H9 (cell line): ENCODE measurements at regions not wholly inside any gene's neighbourhood (a gene's known extent, or its start where the extent isn't known, plus 50 kb on each side); places are given as distances from the start of the nearest gene placed in this dataset.

Experiments
- DNase-seq: peaks from one replicate; pipeline ENCODE4 v3.0.0-alpha.2; 2017
- H2AFZ ChIP-seq: one replicate; pipeline ENCODE4 v1.6.1; 2013; ENCODE audit warnings: mild to moderate bottlenecking, low read length, control low read depth, moderate library complexity
- H2AK5ac ChIP-seq: 2 replicates; pipeline ENCODE4 v1.6.1; 2013; ENCODE audit warnings: low read length, control low read depth, mixed read lengths; ENCODE audit not compliant: insufficient read length
- H2BK120ac ChIP-seq: one replicate; pipeline ENCODE4 v1.6.1; 2013; ENCODE audit warnings: low read depth, mild to moderate bottlenecking, low read length, control low read depth, inconsistent platforms; ENCODE audit not compliant: poor library complexity, severe bottlenecking
- H2BK12ac ChIP-seq: 2 replicates; pipeline ENCODE4 v1.6.1; 2013; ENCODE audit warnings: low read length, control low read depth, mixed read lengths, low read depth; ENCODE audit not compliant: insufficient read length
- H2BK15ac ChIP-seq: 2 replicates; pipeline ENCODE4 v1.6.1; 2013; ENCODE audit warnings: low read depth, low read length, control low read depth
- H2BK20ac ChIP-seq: one replicate; pipeline ENCODE4 v1.6.1; 2013; ENCODE audit warnings: low read depth, mild to moderate bottlenecking, low read length, control low read depth, inconsistent platforms; ENCODE audit not compliant: poor library complexity, severe bottlenecking
- H2BK5ac ChIP-seq: 2 replicates; pipeline ENCODE4 v1.6.1; 2013; ENCODE audit warnings: low read length, control low read depth, mixed read lengths; ENCODE audit not compliant: insufficient read length
- H3K14ac ChIP-seq: 2 replicates; pipeline ENCODE4 v1.6.1; 2013; ENCODE audit warnings: low read length, control low read depth; ENCODE audit not compliant: insufficient read depth
- H3K18ac ChIP-seq: 2 replicates; pipeline ENCODE4 v1.6.1; 2013; ENCODE audit warnings: low read depth, mild to moderate bottlenecking, mixed read lengths, low read length, control low read depth; ENCODE audit not compliant: insufficient read length
- H3K23ac ChIP-seq: 2 replicates; pipeline ENCODE4 v1.6.1; 2013; ENCODE audit warnings: low read length, control low read depth, mixed read lengths, low read depth; ENCODE audit not compliant: insufficient read length
- H3K23me2 ChIP-seq: 2 replicates; pipeline ENCODE4 v1.6.1; 2013; ENCODE audit warnings: low read depth, mild to moderate bottlenecking, mixed read lengths, low read length, control low read depth; ENCODE audit not compliant: insufficient read length, poor library complexity, severe bottlenecking
- H3K27ac ChIP-seq: 2 replicates; pipeline ENCODE4 v1.5.1; 2013; ENCODE audit warnings: low read length, control low read depth, mixed read lengths, low read depth; ENCODE audit not compliant: insufficient read length
- H3K27me3 ChIP-seq: 2 replicates; pipeline ENCODE4 v1.6.1; 2013; ENCODE audit warnings: low read length, control low read depth, inconsistent platforms; ENCODE audit not compliant: insufficient read depth
- H3K4ac ChIP-seq: 2 replicates; pipeline ENCODE4 v1.6.1; 2013; ENCODE audit warnings: low read depth, mild to moderate bottlenecking, control low read depth, inconsistent platforms, low read length, moderate library complexity
- H3K4me1 ChIP-seq: 2 replicates; pipeline ENCODE4 v1.6.1; 2013; ENCODE audit warnings: low read length, control low read depth, inconsistent platforms; ENCODE audit not compliant: insufficient read depth
- H3K4me2 ChIP-seq: 2 replicates; pipeline ENCODE4 v1.6.1; 2013; ENCODE audit warnings: low read length, control low read depth, mixed read lengths; ENCODE audit not compliant: insufficient read length, insufficient read depth
- H3K56ac ChIP-seq: 2 replicates; pipeline ENCODE4 v1.6.1; 2013; ENCODE audit warnings: low read depth, mild to moderate bottlenecking, mixed read lengths, low read length, control low read depth; ENCODE audit not compliant: insufficient read length
- H3K79me1 ChIP-seq: 2 replicates; pipeline ENCODE4 v1.6.1; 2013; ENCODE audit warnings: low read depth, mild to moderate bottlenecking, moderate library complexity, low read length, control low read depth, inconsistent platforms; ENCODE audit not compliant: insufficient read depth, poor library complexity, severe bottlenecking
- H3K79me2 ChIP-seq: 2 replicates; pipeline ENCODE4 v1.6.1; 2013; ENCODE audit warnings: low read length, control low read depth, inconsistent platforms; ENCODE audit not compliant: insufficient read depth
- H3K9ac ChIP-seq: 2 replicates; pipeline ENCODE4 v1.6.1; 2013; ENCODE audit warnings: low read length, control low read depth, mixed read lengths; ENCODE audit not compliant: insufficient read length; ENCODE audit errors: extremely low read depth
- H3K9me3 ChIP-seq: one replicate; pipeline ENCODE4 v1.6.1; 2013; ENCODE audit warnings: low read depth, low read length, inconsistent platforms; ENCODE audit not compliant: control insufficient read depth
- H3T11ph ChIP-seq: one replicate; pipeline ENCODE4 v1.6.1; 2013; ENCODE audit warnings: mild to moderate bottlenecking, low read length, control low read depth, inconsistent platforms
- H4K20me1 ChIP-seq: one replicate; pipeline ENCODE4 v1.6.1; 2013; ENCODE audit not compliant: control insufficient read depth, insufficient read length, insufficient read depth
- H4K5ac ChIP-seq: 2 replicates; pipeline ENCODE4 v1.6.1; 2013; ENCODE audit warnings: low read depth, mild to moderate bottlenecking, mixed read lengths, low read length, control low read depth; ENCODE audit not compliant: insufficient read length
- H4K8ac ChIP-seq: replicated peaks from 2 replicates; pipeline ENCODE4 v1.6.1; 2013; ENCODE audit warnings: low read length, control low read depth, mixed read lengths, low read depth; ENCODE audit not compliant: insufficient read length
- H4K91ac ChIP-seq: 2 replicates; pipeline ENCODE4 v1.6.1; 2013; ENCODE audit warnings: low read depth, mild to moderate bottlenecking, moderate library complexity, mixed read lengths, low read length, control low read depth; ENCODE audit not compliant: insufficient read length
- H3K27ac Mint-ChIP-seq, 3 experiments: 2 replicates in 2 of 3; 3 replicates in 1 of 3; pipeline ENCODE4 v1.8.0; 2020 to 2021; ENCODE audit warnings: mixed read lengths in 3 of 3, mild to moderate bottlenecking in 1 of 3, moderate library complexity in 1 of 3
- H3K27me3 Mint-ChIP-seq: 2 replicates; pipeline ENCODE4 v1.8.0; 2021; ENCODE audit warnings: low read depth, mild to moderate bottlenecking, moderate library complexity, mixed read lengths
- H3K36me3 Mint-ChIP-seq, 3 experiments: 2 replicates in 2 of 3; 3 replicates in 1 of 3; pipeline ENCODE4 v1.8.0; 2020 to 2021; ENCODE audit warnings: low read depth in 3 of 3, mixed read lengths in 3 of 3; ENCODE audit not compliant: insufficient read depth in 1 of 3
- H3K4me1 Mint-ChIP-seq, 2 experiments: 2 replicates each; pipeline ENCODE4 v1.8.0; 2020; ENCODE audit warnings: mixed read lengths in 2 of 2
- H3K4me3 Mint-ChIP-seq, 2 experiments: 2 replicates in 1 of 2; 3 replicates in 1 of 2; pipeline ENCODE4 v1.8.0; 2020 to 2021; ENCODE audit warnings: mild to moderate bottlenecking in 2 of 2, mixed read lengths in 2 of 2, moderate library complexity in 1 of 2
- H3K9me3 Mint-ChIP-seq, 2 experiments: 2 replicates in 1 of 2; 3 replicates in 1 of 2; pipeline ENCODE4 v1.8.0; 2020; ENCODE audit warnings: mild to moderate bottlenecking in 2 of 2, mixed read lengths in 2 of 2, moderate library complexity in 1 of 2
- CTCF ChIP-seq: fragments of 200-600 bp; sonication (generic); conservative IDR thresholded peaks from 3 replicates; pipeline ENCODE4 v1.8.0; 2021; ENCODE audit warnings: antibody characterized with exemption, mild to moderate bottlenecking

GRCh38 chr5:165459232-165459631, 1953.8 kb downstream of the MAT2B start:
- Histone ChIP-seq H3K23ac (no peak overlapping the region), H3K4me2 (no peak overlapping the region), H2BK15ac (no peak overlapping the region), H2AK5ac (no peak overlapping the region), H3T11ph (no peak overlapping the region), H3K23me2 (no peaks in the 10 kb centered on the region), H3K79me2 (no peaks in the 10 kb centered on the region), H3K4ac (no peak overlapping the region), H2BK12ac (no peak overlapping the region), H3K9me3 (no peaks in the 10 kb centered on the region), H4K91ac (no peak overlapping the region), H3K27ac (no peak overlapping the region), H2AFZ (no peak overlapping the region), H3K14ac (no peak overlapping the region), H3K9ac (no peak overlapping the region), H3K4me1 (no peaks in the 10 kb centered on the region), H2BK20ac (no peak overlapping the region), H3K56ac (no peak overlapping the region), H3K27me3 (no peaks in the 10 kb centered on the region), H3K18ac (no peak overlapping the region), H3K79me1 (no peaks in the 10 kb centered on the region), H4K8ac (no peak overlapping the region), H2BK5ac (no peak overlapping the region), H4K5ac (no peak overlapping the region), H4K20me1 (no peaks in the 10 kb centered on the region), H2BK120ac (no peak overlapping the region)
- H3K36me3 Mint-ChIP-seq = peaks cover 0 to 10% (median 0%) of the 10 kb centered on the region in 3 experiments; a peak in 2 of 7 replicates
- no peaks in the 10 kb centered on the region for H3K27me3 Mint-ChIP-seq
- TF ChIP-seq CTCF = no peak
- H3K9me3 Mint-ChIP-seq = no peaks in the 10 kb centered on the region; a peak in 2 of 5 replicates
- no peak for DNase-seq
- peaks cover 13 to 18% of the 10 kb centered on the region in 2 experiments for H3K4me1 Mint-ChIP-seq
- no peak overlapping the region for H3K4me3 Mint-ChIP-seq
- no peak overlapping the region for H3K27ac Mint-ChIP-seq
